ENCODE measurements at regions not wholly inside any gene's neighbourhood (a gene's known extent, or its start where the extent isn't known, plus 50 kb on each side); places are given as distances from the start of the nearest gene placed in this dataset.

DNA sequence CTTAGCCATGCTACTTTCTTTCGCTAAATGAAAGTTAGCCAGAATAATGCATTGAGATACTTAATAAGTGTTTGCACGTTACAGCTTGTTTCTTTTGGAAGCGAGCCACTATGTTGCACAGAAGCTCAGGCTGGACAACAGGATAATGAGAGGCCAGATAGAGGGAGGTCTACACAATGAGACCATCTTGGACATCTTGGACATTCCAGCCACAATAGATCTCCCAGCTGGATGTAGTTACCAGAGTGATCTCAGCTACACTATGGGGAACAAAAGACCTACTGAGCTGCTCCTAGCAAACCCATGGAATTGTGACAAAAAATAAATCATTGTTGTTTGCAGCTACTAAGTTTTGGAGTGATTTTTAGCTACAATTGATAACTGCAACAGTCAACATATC lies 540.1 kb upstream of the SEMA6D start:
- ChIA-PET RAD21 (ENCODE audit: low non-redundant PET in 1 of 2, low total read pairs in 2 of 2, uncharacterized antibody in 2 of 2, unreplicated experiment in 2 of 2) (no interaction called here), CTCF (no interaction called here), POLR2A (no interaction called here)
- H3K4me1 ChIP-seq (ENCODE audit: control insufficient read depth in 1 of 2, insufficient read depth in 2 of 2, low read length in 2 of 2) = no peaks in the 10 kb centered on the region
- no peak for DNase-seq (ENCODE audit: low read depth, low spot score)
- H3K27ac ChIP-seq (ENCODE audit: low read depth, low read length) = no peak overlapping the region
- H3K27me3 ChIP-seq (ENCODE audit: insufficient read depth, low read length) = no peaks in the 10 kb centered on the region
- no peaks in the 10 kb centered on the region for H3K36me3 ChIP-seq (ENCODE audit: control insufficient read depth in 1 of 2, insufficient read depth in 2 of 2, low read length in 2 of 2)
- BruUV-seq (replicated peaks) = no TSS peak
- no peaks in the 10 kb centered on the region for H4K20me1 ChIP-seq (ENCODE audit: insufficient read depth)
- H3K9me2 ChIP-seq (ENCODE audit: insufficient read depth) = no peaks in the 10 kb centered on the region
- intact Hi-C loops (cut with micrococcal nuclease) = no loop called here
- no peak overlapping the region for H3K4me2 ChIP-seq (ENCODE audit: low read length)
- no peak overlapping the region for H2AFZ ChIP-seq (ENCODE audit: low read depth, low read length, poor library complexity, severe bottlenecking)
- TF ChIP-seq JUND (IDR thresholded peaks at IDR 0.05) (no peak), FOSL1 (IDR thresholded peaks at IDR 0.05; ENCODE audit: low read depth) (no peak), POLR2A (IDR thresholded peaks at IDR 0.05; ENCODE audit: borderline replicate concordance, extremely low read depth, insufficient read depth, insufficient read length) (no peak), CEBPB (IDR thresholded peaks at IDR 0.05; ENCODE audit: low read depth) (no peak), SRF (IDR thresholded peaks at IDR 0.05; ENCODE audit: low read depth) (no peak), TCF7L2 (IDR thresholded peaks at IDR 0.05; ENCODE audit: borderline replicate concordance, extremely low read depth, insufficient read depth, insufficient read length) (no peak)
- TF ChIP-seq, protein P1, sequence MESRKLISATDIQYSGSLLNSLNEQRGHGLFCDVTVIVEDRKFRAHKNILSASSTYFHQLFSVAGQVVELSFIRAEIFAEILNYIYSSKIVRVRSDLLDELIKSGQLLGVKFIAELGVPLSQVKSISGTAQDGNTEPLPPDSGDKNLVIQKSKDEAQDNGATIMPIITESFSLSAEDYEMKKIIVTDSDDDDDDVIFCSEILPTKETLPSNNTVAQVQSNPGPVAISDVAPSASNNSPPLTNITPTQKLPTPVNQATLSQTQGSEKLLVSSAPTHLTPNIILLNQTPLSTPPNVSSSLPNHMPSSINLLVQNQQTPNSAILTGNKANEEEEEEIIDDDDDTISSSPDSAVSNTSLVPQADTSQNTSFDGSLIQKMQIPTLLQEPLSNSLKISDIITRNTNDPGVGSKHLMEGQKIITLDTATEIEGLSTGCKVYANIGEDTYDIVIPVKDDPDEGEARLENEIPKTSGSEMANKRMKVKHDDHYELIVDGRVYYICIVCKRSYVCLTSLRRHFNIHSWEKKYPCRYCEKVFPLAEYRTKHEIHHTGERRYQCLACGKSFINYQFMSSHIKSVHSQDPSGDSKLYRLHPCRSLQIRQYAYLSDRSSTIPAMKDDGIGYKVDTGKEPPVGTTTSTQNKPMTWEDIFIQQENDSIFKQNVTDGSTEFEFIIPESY (IDR thresholded peaks at IDR 0.05; ENCODE audit: extremely low read depth, insufficient replicate concordance, low read length) = no peak
- TF ChIP-seq, protein P2, sequence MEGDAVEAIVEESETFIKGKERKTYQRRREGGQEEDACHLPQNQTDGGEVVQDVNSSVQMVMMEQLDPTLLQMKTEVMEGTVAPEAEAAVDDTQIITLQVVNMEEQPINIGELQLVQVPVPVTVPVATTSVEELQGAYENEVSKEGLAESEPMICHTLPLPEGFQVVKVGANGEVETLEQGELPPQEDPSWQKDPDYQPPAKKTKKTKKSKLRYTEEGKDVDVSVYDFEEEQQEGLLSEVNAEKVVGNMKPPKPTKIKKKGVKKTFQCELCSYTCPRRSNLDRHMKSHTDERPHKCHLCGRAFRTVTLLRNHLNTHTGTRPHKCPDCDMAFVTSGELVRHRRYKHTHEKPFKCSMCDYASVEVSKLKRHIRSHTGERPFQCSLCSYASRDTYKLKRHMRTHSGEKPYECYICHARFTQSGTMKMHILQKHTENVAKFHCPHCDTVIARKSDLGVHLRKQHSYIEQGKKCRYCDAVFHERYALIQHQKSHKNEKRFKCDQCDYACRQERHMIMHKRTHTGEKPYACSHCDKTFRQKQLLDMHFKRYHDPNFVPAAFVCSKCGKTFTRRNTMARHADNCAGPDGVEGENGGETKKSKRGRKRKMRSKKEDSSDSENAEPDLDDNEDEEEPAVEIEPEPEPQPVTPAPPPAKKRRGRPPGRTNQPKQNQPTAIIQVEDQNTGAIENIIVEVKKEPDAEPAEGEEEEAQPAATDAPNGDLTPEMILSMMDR (IDR thresholded peaks at IDR 0.05 in 2 of 3, conservative IDR thresholded peaks at IDR 0.05 in 1 of 3; ENCODE audit: borderline replicate concordance in 1 of 3, insufficient read depth in 1 of 3, low read depth in 2 of 3, low read length in 2 of 3) = no peak
- no peaks in the 10 kb centered on the region for H3K79me2 ChIP-seq (ENCODE audit: insufficient read depth, low read length)
- H3K9ac ChIP-seq (ENCODE audit: low read length) = no peak overlapping the region
- no peak for ATAC-seq
- no peak overlapping the region for H3K4me3 ChIP-seq (replicated peaks in 1 of 2; ENCODE audit: low read depth in 1 of 2, low read length in 2 of 2)
- H3K9me3 ChIP-seq (ENCODE audit: control insufficient read depth in 1 of 2, insufficient read depth in 1 of 2, low read depth in 1 of 2, low read length in 2 of 2) = peaks cover 9 to 31% of the 10 kb centered on the region in 2 experiments; a peak in 2 of 4 replicates

Data from HCT116 (cell line).